Mesodermal cell (in vitro differentiated cells): ENCODE measurements at regions not wholly inside any gene's neighbourhood (a gene's known extent, or its start where the extent isn't known, plus 50 kb on each side); places are given as distances from the start of the nearest gene placed in this dataset.

Source experiments
- H3K27ac ChIP-seq: 2 replicates; pipeline ENCODE4 v1.7.0; 2013; ENCODE audit warnings: mild to moderate bottlenecking, low read depth, low read length, moderate library complexity; ENCODE audit not compliant: severe bottlenecking
- H3K36me3 ChIP-seq: 2 replicates; pipeline ENCODE4 v1.7.1; 2013; ENCODE audit warnings: mild to moderate bottlenecking, low read length, moderate library complexity; ENCODE audit not compliant: control insufficient read depth, insufficient read depth
- H3K4me1 ChIP-seq: one replicate; pipeline ENCODE4 v1.7.1; 2013; ENCODE audit warnings: mild to moderate bottlenecking, low read length; ENCODE audit not compliant: insufficient read depth, control insufficient read depth, poor library complexity, severe bottlenecking
- H3K4me3 ChIP-seq: 2 replicates; pipeline ENCODE4 v1.7.0; 2013; ENCODE audit warnings: low read length, control low read depth, mild to moderate bottlenecking; ENCODE audit not compliant: insufficient read depth, poor library complexity, severe bottlenecking; ENCODE audit errors: extremely low read depth
- H3K9me3 ChIP-seq: 2 replicates; pipeline ENCODE4 v1.7.1; 2013; ENCODE audit warnings: mild to moderate bottlenecking, low read length, moderate library complexity; ENCODE audit not compliant: control insufficient read depth
- WGBS, 2 experiments: methylation state at CpG; one replicate each; pipeline ENCODE4 v1.1.5; 2013; ENCODE audit warnings: missing lambda C conversion rate in 2 of 2; ENCODE audit not compliant: insufficient coverage in 2 of 2; 5-methylcytosine and 5-hydroxymethylcytosine counted together

DNA sequence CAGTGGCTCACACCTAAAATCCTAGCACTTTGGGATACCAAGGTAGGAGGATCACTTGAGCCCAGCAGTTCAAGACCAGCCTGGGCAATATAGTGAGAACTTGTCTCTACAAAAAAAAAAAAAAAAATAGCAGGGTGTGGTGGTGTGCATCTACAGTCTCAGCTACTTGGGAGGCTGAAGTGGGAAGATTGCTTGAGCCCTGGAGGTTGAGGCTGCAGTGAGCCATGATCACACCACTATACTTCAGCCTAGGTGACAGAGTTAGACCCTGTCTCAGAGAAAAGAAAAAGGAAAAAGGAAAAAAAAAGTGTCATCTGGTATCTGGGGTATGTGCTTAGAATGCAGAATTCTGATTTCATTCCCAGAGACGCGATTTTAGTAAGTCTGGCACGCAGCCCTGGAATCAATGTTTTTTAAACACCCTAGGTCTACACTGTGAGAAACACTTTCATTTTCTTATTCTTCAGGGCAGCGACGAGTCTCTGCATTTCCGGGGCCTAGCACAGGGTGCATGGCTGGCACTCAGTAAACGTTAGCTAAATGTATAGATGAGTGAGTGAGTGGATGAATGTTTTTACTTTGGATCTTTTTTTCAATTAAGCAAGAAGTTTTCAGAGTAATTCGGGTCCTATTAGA lies 243.8 kb upstream of the PWP1 start:
- Histone ChIP-seq H3K4me1 (peaks cover 3% of the 10 kb centered on the region), H3K27ac (no peak overlapping the region), H3K9me3 (no peaks in the 10 kb centered on the region), H3K4me3 (no peak overlapping the region), H3K36me3 (no peaks in the 10 kb centered on the region)
- 85 to 86% methylated on average over 4 to 7 of the region's 8 CpGs for WGBS, 2 experiments

DNA sequence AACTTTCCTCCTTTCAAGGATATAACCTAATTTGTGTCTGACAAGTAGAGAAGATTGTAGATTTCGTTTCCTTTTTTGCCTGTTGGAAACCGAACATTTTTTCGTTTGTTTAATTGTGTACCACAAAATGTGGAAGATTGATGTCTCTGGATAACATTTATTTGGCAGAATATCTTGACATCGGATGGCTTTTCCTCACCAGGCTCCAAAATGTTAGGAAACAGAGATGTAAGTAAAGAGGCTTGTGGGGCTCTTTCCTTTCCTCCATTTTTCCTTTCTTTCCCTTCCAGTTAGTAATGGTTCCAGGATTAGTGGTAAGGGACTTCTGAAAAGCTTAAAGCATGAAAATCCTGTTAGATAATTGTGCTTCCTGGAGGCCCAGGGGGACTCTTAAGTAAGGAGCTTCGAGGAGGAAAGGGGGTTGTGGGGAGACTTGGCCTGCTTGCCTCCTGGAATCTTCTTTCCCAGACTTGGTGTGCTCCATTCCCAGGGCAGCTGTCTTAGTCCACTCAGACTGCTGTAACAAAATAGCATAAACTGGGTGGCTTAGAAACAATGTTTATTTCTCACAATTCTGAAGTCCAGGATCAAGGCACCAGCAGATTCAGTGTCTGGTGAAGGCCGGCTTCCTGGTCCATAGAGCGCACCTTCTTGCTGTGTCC lies 243.1 kb upstream of the PWP1 start:
- no peak overlapping the region for H3K27ac ChIP-seq
- H3K36me3 ChIP-seq = no peaks in the 10 kb centered on the region
- WGBS, 2 experiments = 95% methylated on average over 5 to 6 of the region's 7 CpGs
- no peaks in the 10 kb centered on the region for H3K9me3 ChIP-seq
- no peak overlapping the region for H3K4me3 ChIP-seq
- no peaks in the 10 kb centered on the region for H3K4me1 ChIP-seq

DNA sequence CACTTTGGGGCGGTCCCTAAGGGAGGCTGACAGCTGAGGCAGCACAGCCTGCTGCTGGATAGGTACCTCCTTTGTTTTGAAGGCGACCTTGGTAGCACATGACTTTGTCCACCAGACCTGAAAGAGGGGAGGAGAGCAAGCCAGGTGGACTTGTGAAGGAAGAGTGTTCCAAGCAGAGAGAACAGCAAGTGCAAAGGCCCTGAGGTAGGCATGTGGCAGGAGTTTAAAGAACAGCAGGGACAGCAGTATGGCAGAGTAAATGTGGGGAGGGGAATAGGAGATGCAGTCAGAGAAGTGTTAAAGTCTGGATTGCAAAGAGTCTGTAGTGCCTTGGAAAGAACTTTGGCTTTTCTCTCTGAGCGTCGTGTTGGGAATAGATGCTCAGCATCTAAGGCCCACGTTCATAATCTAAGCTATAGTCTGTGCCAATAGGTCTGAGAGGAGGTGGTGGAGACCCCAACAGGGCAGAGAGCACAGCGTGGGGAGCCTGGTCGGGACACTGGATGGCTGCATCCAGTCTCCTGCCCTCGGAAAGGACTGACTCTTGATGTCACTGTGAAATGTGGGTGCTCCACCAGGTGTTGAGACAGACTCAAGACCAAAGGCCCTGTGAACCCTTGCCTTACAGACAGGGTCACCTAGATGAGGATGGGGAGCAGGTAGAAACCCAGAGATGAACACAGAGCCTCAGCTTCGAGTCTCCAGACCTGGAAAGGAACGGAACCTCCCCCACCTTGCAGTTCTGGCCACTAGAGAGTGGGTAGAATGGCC lies 242.1 kb upstream of the PWP1 start:
- H3K9me3 ChIP-seq = no peaks in the 10 kb centered on the region
- WGBS, 2 experiments = 91% methylated on average over 8 to 9 of the region's 10 CpGs

DNA sequence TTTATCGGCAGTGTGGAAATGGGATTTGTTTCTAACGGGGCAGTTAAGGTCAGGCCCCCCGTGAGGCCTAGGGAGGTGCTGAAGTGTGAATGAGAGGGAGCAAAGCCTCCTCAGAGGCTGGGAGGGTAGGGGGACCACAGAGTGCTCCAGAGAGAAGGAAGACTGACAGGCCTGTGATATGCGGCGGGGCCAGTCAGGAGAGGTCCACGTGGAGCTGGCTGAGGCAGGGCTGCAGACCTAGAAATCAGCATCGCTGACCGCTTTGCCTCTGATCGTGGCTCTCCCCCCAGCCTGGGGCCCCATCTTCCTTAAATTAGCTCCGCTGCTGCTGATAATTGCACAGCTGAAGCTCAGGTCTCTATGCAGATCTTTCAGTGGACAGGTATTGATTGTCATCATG lies 240.8 kb upstream of the PWP1 start:
- WGBS, 2 experiments = 79 to 90% methylated on average over 10 of the region's 10 CpGs
- Histone ChIP-seq H3K4me3 (no peak overlapping the region), H3K4me1 (no peaks in the 10 kb centered on the region), H3K36me3 (no peaks in the 10 kb centered on the region), H3K27ac (no peak overlapping the region), H3K9me3 (no peaks in the 10 kb centered on the region)

More for the DNA sequence above, 242.1 kb upstream of the PWP1 start:
- Histone ChIP-seq H3K4me1 (no peaks in the 10 kb centered on the region), H3K36me3 (no peaks in the 10 kb centered on the region), H3K4me3 (no peak overlapping the region), H3K27ac (no peak overlapping the region)

DNA sequence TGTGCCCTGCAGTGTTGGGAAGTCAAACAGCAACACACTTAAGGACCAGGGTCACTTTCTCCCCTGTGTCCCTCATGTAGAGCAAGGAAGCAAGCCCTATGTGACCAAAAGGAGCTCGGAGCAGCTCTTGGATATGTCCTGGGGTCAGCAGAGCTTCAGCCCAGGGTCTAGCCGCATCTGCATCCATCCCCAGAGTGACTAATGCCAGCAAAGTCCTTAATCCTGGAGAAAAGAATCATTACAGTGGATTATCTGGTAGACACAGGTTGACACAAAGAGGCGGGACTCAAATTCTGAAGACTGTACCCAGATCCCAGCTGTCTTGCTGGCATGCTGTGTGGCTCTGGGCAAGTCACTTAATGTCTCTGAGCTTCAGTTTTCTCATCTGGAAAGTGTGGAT lies 239.1 kb upstream of the PWP1 start:
- H3K4me1 ChIP-seq = no peaks in the 10 kb centered on the region
- no peaks in the 10 kb centered on the region for H3K36me3 ChIP-seq
- H3K9me3 ChIP-seq = no peaks in the 10 kb centered on the region
- no peak overlapping the region for H3K27ac ChIP-seq
- H3K4me3 ChIP-seq = no peak overlapping the region
- 87 to 93% methylated on average over 3 of the region's 3 CpGs for whole genome bisulfite sequencing, 2 experiments

- Histone ChIP-seq H3K9me3 (no peaks in the 10 kb centered on the region), H3K4me1 (no peaks in the 10 kb centered on the region), H3K36me3 (no peaks in the 10 kb centered on the region), H3K27ac (no peak overlapping the region), H3K4me3 (no peak overlapping the region)
- 98 to 100% methylated on average over 4 of the region's 5 CpGs for WGBS, 2 experiments
Observed at GRCh38 chr12:107447336-107447735, 238.3 kb upstream of the PWP1 start.

DNA sequence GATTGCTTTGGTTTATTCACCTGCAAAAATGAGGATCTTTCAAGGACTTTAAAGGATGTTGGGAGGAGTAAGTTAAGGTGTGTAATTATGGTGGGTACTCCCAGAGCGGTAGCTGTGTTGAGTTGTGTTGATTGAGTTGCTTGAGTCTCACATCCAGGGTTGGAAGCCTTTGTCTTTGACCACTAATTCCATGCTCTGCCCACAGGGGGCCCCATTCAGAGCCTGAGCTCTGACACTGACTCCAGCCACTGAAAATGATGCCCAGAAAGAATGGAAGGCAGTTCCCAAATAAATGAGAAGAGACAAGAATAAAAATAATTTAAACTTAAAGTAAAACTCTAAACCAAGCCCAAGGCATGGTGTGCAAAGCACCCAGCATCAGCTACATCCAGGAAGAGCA lies 237.4 kb upstream of the PWP1 start:
- Histone ChIP-seq H3K36me3 (no peaks in the 10 kb centered on the region), H3K4me1 (no peaks in the 10 kb centered on the region), H3K27ac (no peak overlapping the region), H3K9me3 (no peaks in the 10 kb centered on the region), H3K4me3 (no peak overlapping the region)
- no CpG with 5 or more reads among the region's 1 CpG for WGBS, 2 experiments

GRCh38 chr12:107449891-107450290 lies 235.7 kb upstream of the PWP1 start:
- no peaks in the 10 kb centered on the region for H3K36me3 ChIP-seq
- no peaks in the 10 kb centered on the region for H3K9me3 ChIP-seq
- no peak overlapping the region for H3K27ac ChIP-seq
- no peak overlapping the region for H3K4me3 ChIP-seq
- H3K4me1 ChIP-seq = no peaks in the 10 kb centered on the region
- WGBS, 2 experiments = no CpG with 5 or more reads among the region's 1 CpG

GRCh38 chr12:107450541-107450940 lies 235.1 kb upstream of the PWP1 start:
- Histone ChIP-seq H3K9me3 (no peaks in the 10 kb centered on the region), H3K4me3 (no peak overlapping the region), H3K4me1 (no peaks in the 10 kb centered on the region), H3K27ac (no peak overlapping the region), H3K36me3 (no peaks in the 10 kb centered on the region)
- 79 to 100% methylated on average over 1 to 2 of the region's 3 CpGs for WGBS, 2 experiments

- Histone ChIP-seq H3K27ac (no peak overlapping the region), H3K36me3 (no peaks in the 10 kb centered on the region), H3K9me3 (no peaks in the 10 kb centered on the region), H3K4me1 (no peaks in the 10 kb centered on the region), H3K4me3 (no peak overlapping the region)
- 91 to 96% methylated on average over 5 of the region's 7 CpGs for WGBS, 2 experiments
Observed at GRCh38 chr12:107451246-107451645, 234.4 kb upstream of the PWP1 start.
